Psoas muscle (tissue), 7 donors: ENCODE measurements at regions not wholly inside any gene's neighbourhood (a gene's known extent, or its start where the extent isn't known, plus 50 kb on each side); places are given as distances from the start of the nearest gene placed in this dataset.

ENCODE experiments used
- ATAC-seq, 4 donors: fragments of 200-7000 bp; cut with Tn5 transposase; one replicate each; pipeline ENCODE4 v1.9.1; 2020; ENCODE audit warnings: moderate library complexity in 3 of 4, mild to moderate bottlenecking in 2 of 4
- DNase-seq, 2 donors: peaks; one replicate each; pipeline ENCODE4 v3.0.0-alpha.2; 2020
- H3K27ac ChIP-seq: fragments of 200-600 bp; one replicate; pipeline ENCODE4 v1.8.0; 2022
- H3K27me3 ChIP-seq, 3 donors: fragments of 200-600 bp in 1 of 3; one replicate each; pipeline versions ENCODE4 v1.6.1 to v1.8.0; 2013 to 2022; ENCODE audit warnings: low read length in 2 of 3, mild to moderate bottlenecking in 2 of 3, moderate library complexity in 1 of 3; ENCODE audit not compliant: insufficient read depth in 3 of 3
- H3K36me3 ChIP-seq, 2 donors: fragments of 200-600 bp in 1 of 2; one replicate each; pipeline versions ENCODE4 v1.6.1 to v1.8.0; 2013 to 2022; ENCODE audit warnings: low read depth in 1 of 2, mild to moderate bottlenecking in 1 of 2, moderate library complexity in 1 of 2; ENCODE audit not compliant: insufficient read depth in 1 of 2
- H3K4me1 ChIP-seq: fragments of 200-600 bp; one replicate; pipeline ENCODE4 v1.8.0; 2022
- H3K4me3 ChIP-seq: fragments of 200-600 bp; one replicate; pipeline ENCODE4 v1.8.0; 2022; ENCODE audit warnings: mild to moderate bottlenecking
- H3K9me3 ChIP-seq: fragments of 200-600 bp; one replicate; pipeline ENCODE4 v1.8.0; 2022
- CTCF ChIP-seq: fragments of 200-600 bp; IDR thresholded peaks from one replicate; pipeline ENCODE4 v1.8.0; 2022; ENCODE audit warnings: antibody characterized with exemption
- WGBS, 3 donors: extraction: QIAGEN DNeasy Blood & Tissue Kit; methylation state at CpG; one replicate each; pipeline versions ENCODE4 v1.1.6 to v1.1.7; 2013; 5-methylcytosine and 5-hydroxymethylcytosine counted together
- intact Hi-C, 2 donors: fragments of 100-400 bp; cut with DNase I; formaldehyde crosslinking; loops; one replicate each; pipeline versions ENCODE4 v1.11.0 to v1.14.2; 2022
- donor health status: healthy with polysubstance abuse.
- donor health status: DM: no; HTN: no; CAD: no; lungs with moderate emphysema.
- donor health status: Bipolar disorder and iron deficiency.
- donor health status: healthy.
- donor health status: DM: yes; HTN: yes; CAD: no.
- donor health status: DM: no; HTN: no; CAD: no.
- donor health status: DM: yes; HTN: yes; CAD: no.

GRCh38 chr3:135473449-135473848 is 492.1 kb upstream of the PPP2R3A start:
- intact Hi-C loops: no loop called here
- Histone ChIP-seq H3K27me3 (no peaks in the 10 kb centered on the region), H3K4me3 (no peak overlapping the region), H3K36me3 (no peaks in the 10 kb centered on the region), H3K27ac (no peak overlapping the region), H3K4me1 (no peaks in the 10 kb centered on the region), H3K9me3 (no peaks in the 10 kb centered on the region)
- ATAC-seq (no peak), DNase-seq (no peak)
- TF ChIP-seq CTCF: no peak

GRCh38 chr3:135487261-135487660 is 478.3 kb upstream of the PPP2R3A start:
- Histone ChIP-seq H3K9me3 (no peaks in the 10 kb centered on the region), H3K27ac (no peak overlapping the region), H3K36me3 (no peaks in the 10 kb centered on the region), H3K4me3 (no peak overlapping the region), H3K4me1 (peaks cover 4% of the 10 kb centered on the region), H3K27me3 (no peaks in the 10 kb centered on the region)
- no peak for ATAC-seq
- intact Hi-C loops: no loop called here
- TF ChIP-seq CTCF: no peak
- 39 to 49% (median 46%) methylated on average over 2 of the region's 2 CpGs for WGBS, 3 donors
- no peak for DNase-seq

GRCh38 chr3:135490219-135490915 is 475.2 kb upstream of the PPP2R3A start:
- Histone ChIP-seq H3K4me1 (peaks cover 4% of the 10 kb centered on the region), H3K36me3 (no peaks in the 10 kb centered on the region), H3K9me3 (no peaks in the 10 kb centered on the region), H3K27me3 (no peaks in the 10 kb centered on the region), H3K27ac (no peak overlapping the region), H3K4me3 (no peak overlapping the region)
- intact Hi-C loops: loop anchor here in 1 of 2 donors (10.0 kb wide), 1 partner anchor 506 kb away; no protein-coding TSS in a partner anchor
- WGBS, 3 donors: 60 to 82% (median 77%) methylated on average over 4 of the region's 4 CpGs
- TF ChIP-seq CTCF: no peak
- ATAC-seq (peak in 1 of 4 donors; percentile 71), DNase-seq (no peak)

GRCh38 chr3:135491491-135492205 is 473.9 kb upstream of the PPP2R3A start:
- H3K27ac ChIP-seq: peak overlapping the region; percentile 12
- TF ChIP-seq CTCF: no peak
- peaks cover 4% of the 10 kb centered on the region for H3K4me1 ChIP-seq
- no peaks in the 10 kb centered on the region for H3K36me3 ChIP-seq
- no peaks in the 10 kb centered on the region for H3K27me3 ChIP-seq
- DNase-seq (peak in 1 of 2 donors; percentile 51), ATAC-seq (peak in 3 of 4 donors; percentile 68 to 93 (median 71))
- intact Hi-C loops: loop anchor here in 1 of 2 donors (10.0 kb wide), 1 partner anchor 507 kb away; no protein-coding TSS in a partner anchor
- WGBS, 3 donors: 32 to 78% (median 43%) methylated on average over 5 of the region's 5 CpGs
- no peaks in the 10 kb centered on the region for H3K9me3 ChIP-seq
- H3K4me3 ChIP-seq: no peak overlapping the region
